Hematopoietic multipotent progenitor cell treated with erythropoietin and hydrocortisone succinate and interleukin-3 and kit ligand, for 17 days (in vitro differentiated cells): ENCODE measurements at regions not wholly inside any gene's neighbourhood (a gene's known extent, or its start where the extent isn't known, plus 50 kb on each side); places are given as distances from the start of the nearest gene placed in this dataset.
"Not testable (repeated sequence)": the region's sequence is repeated elsewhere in the genome, so short reads cannot be mapped to it uniquely, and the experiment has no call there.

Source experiments
- DNase-seq: peaks from one replicate; pipeline ENCODE4 v3.0.0-alpha.2; 2015; ENCODE audit warnings: low spot score

GRCh38 chr12:111154147-111154834 lies 214.6 kb downstream of the PHETA1 start:
- no peak for DNase-seq

- DNase-seq: no peak
Observed at GRCh38 chr12:111152561-111152960, 216.3 kb downstream of the PHETA1 start.

GRCh38 chr12:111150921-111151840 lies 217.7 kb downstream of the PHETA1 start:
- no peak for DNase-seq

- no peak for DNase-seq
Observed at GRCh38 chr12:111150360-111150759, 218.5 kb downstream of the PHETA1 start.

GRCh38 chr12:111149299-111149698 lies 219.6 kb downstream of the PHETA1 start:
- DNase-seq: no peak

DNA sequence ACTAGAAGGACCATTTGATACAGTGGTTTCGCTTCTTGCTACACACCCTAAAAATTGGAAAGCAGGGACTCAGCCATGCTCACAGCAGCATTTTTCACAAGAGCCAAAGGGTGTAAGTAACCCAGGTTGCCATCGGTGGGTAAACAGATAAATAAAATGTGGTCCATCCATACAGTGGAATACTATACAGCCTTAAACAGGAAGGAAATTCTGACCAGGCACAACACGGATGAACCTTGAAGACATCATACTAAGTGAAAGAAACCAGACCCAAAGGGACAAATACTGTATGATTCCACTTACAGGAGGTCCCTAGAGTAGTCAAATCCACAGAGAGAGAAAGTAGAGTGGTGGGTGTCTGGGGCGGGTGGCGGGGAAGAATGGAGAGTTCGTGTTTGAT lies 220.9 kb downstream of the PHETA1 start:
- no peak for DNase-seq

DNA sequence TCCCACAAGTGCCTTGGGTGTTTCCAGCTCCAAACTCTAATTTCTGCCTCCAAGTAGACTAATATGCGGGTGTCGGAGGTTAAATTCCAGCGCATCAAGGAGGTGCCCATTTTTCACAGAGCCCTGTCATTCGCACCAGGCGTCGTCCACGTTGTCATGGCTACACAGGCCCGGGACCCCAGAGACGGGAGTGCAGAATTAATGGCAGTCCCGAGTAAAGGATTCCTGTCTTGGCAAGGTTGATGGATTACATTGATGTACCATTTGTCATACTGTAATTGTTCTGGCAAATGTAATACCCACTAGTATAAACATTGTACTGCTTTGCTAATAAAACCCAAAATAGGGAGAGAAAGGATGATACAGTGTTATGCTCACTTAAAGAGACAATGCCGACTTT lies 222.9 kb upstream of the MYL2 start:
- DNase-seq: no peak

DNA sequence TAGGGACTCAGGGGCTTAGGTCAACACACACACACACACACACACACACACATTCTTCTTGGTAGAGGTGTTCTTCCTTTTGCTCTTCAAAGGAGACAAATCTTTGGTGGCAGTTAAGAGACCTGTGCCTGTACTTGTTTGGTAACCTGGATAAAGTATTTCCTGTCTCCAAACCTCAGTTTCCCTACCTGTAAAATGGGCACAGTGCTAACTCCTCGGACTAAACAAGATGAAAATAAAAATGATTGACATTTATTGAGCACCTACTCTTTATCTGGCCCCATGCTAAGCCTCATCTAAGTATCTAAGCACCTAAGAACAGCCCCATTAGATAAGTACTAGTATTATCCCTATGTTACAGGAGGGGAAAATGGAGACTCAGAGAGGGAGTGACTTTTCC lies 220.8 kb upstream of the MYL2 start:
- no peak for DNase-seq

- no peak for DNase-seq
Observed at GRCh38 chr12:111138016-111138415, 217.6 kb upstream of the MYL2 start.

- no peak for DNase-seq
Observed at GRCh38 chr12:111135293-111135832, 215.0 kb upstream of the MYL2 start.

DNA sequence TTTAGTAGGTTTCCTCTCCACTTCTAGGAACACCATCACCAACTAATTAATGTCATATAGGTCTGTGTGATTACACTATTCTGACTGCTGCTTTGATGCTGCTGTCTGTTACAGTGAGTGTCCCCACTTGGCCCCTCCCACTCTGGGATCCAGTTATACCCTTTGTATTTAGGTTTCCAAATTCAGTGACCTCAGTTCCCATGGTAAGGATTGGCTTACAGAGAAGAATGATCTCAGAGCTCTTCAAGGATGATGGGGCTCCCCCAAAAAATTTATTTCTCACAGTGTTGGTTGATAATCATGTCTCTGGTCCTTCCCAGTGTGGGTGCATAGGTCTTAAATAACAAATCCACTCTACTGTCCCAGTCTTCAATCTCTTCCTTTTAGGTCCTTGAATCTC lies 210.0 kb upstream of the MYL2 start:
- DNase-seq: no peak

DNA sequence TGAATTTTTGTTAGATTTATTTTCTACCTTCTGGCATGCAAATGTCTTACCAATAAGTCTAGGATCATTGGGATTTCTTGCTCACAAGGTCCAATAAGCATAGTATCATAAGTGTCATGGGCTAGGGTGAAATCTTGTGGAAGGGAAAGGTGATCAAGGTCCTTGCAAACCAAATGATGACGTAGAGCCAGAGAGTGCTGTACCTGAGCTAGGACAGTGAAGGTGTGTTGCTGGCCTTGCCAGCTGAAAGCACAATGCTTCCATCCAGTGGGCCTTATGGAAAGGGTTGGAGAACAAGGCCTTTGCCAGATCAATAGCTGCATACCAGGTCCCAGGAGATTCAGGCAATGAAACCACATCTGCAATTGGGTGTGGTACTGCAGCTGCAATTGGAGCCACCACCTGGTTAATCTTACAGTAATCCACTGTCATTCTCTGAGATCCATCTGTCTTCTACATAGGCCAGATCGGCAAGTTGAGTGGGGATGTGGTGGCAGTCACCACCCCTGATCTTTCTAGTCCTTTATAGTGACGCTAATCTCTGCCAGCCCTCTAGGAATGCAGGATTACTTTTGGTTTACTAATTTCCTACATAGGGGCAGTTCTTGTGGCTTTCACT lies 208.9 kb upstream of the MYL2 start:
- no peak for DNase-seq

- no peak for DNase-seq
Observed at GRCh38 chr12:111126331-111126730, 206.0 kb upstream of the MYL2 start.

- no peak for DNase-seq
Observed at GRCh38 chr12:111124183-111124582, 203.8 kb upstream of the MYL2 start.

DNA sequence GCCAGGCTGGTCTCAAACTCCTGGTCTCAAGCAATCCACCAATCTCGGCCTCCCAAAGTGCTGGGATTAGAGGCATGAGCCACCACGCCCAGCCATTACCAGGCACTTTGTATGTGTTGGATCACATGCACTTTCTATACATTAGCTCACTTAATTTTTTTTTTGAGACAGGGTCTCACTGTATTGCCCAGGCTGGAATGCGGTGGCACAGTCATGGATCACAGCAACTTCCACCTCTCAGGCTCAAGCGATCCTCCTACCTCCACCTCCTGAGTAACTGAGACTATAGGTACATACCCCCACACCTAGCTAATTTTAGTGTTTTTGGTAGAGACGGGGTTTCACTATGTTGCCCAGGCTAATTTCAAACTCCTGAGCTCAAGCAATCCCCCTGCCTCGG lies 203.0 kb upstream of the MYL2 start:
- DNase-seq: no peak

DNA sequence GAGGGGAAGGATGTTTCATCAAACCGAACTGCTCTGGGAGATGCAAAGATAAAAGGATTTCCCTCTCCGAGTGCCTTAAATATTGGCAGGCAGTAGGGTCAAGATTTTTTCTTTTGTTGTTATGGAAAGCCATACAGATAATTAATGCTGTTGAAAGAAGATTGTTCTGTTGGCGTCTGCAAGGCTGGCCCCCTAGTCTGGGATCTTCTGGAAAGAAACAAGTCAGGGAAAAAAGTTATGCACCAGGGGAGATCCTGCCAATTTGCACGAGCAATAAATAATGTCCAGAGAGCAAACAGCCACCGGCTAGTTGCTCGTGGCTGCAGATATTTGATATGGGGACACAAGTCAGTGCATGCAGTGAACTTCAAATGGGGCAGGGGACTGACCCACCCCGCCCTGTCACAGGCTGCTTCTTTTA lies 202.1 kb upstream of the MYL2 start:
- DNase-seq: no peak

DNA sequence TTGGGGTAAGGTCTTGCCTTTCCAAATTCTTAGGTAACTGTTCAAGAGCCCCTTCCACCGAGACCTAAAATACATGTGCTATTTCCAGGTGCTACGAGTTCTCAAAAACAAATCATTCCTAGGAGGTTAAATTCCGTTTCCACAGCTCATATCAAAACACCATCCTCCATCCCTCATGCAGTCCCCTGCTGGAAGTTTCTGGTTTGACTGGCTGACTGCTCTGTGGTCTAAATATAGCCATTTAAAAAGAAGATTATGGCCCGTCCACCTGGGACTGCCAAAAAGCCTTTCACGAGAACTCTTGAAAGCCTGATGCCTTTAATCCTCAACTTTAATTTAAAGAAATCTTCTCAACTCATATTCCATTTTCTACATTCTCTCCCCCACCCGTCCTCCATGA lies 201.5 kb upstream of the MYL2 start:
- DNase-seq: no peak

DNA sequence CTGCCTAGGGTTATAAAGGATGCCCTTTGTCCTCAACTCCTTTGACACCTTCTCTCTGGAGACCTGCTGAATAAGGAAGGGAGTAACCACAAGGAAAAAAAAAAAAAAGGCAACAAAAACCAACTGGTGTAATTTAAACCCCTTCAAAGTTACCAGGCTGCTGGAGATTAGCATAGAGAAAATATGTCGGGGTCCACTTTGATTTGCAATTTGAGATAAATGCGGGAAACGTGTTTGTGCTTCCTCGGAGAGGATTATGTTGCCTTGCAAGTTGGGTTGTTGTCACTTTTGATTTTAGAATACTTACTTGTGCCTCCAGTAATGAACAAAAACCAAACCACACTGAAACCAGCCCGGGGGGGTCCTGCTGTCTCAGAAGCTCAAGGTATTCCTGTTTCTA lies 200.2 kb upstream of the MYL2 start:
- no peak for DNase-seq

- DNase-seq: no peak
Observed at GRCh38 chr12:111117017-111117416, 196.6 kb upstream of the MYL2 start.

- not testable (repeated sequence) for DNase-seq
Observed at GRCh38 chr12:111113313-111113712, 192.9 kb upstream of the MYL2 start.

DNA sequence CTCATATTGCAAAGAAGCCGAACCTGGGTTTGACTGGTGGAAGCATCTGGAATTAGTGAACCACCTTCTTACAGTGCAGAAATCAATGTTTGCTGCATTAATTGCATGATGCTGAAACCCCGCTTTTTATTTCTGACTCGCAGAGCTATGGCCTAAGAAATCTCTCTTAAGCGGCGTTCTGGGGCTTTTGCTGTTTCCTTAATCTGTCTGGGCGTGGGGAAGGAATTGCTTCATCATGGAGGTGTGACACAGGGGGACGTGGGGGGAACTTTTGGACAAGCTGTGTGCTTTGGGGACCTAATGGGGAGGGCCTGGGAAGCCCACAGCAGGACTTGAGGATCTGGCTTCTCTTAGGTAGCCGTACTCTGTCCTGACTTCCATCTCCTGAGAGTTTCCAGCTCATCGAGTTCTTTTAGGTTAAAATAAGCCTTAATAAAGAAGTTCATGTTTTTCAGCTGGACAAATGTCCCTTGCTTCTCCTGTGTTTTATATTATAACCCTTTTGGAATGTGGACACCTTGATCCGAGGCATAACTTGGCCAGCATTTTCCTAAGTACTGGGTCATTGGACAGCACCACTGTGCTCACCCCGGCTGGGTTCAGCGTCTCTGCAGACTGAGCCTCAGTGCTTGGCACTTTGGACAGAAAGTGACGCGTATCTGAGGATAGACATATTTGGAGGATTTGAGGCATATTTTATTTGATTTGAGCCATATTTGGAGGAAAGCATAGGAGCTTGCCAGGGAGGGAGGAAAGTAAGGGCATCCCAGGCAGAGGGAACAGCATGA lies 192.1 kb upstream of the MYL2 start:
- DNase-seq: no peak

DNA sequence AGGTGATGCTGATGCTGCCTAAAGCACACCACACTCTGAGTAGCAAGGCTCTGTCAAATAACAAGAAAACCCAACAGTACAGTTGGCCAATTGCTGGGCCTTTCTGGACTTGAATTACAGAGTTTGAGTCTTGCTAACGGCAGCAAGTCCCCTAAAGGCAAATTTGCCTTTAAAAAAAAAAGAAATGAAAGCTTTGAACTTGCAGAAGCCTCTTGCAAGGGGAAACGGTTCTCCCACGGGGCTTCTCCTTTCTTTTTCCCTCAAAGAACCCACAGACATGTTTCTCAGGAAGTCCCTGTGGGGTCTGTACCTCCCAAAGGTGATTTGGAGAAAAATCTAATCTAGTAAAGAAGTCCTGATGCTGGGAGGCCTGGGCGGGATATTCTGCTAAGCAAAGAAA lies 191.3 kb upstream of the MYL2 start:
- DNase-seq: no peak
